Skeletal muscle cell (primary cell): ENCODE measurements at regions not wholly inside any gene's neighbourhood (a gene's known extent, or its start where the extent isn't known, plus 50 kb on each side); places are given as distances from the start of the nearest gene placed in this dataset.
A peak's percentile ranks its signal among the peaks of the same experiment; 100 is the strongest.
"Not testable (repeated sequence)": the region's sequence is repeated elsewhere in the genome, so short reads cannot be mapped to it uniquely, and the experiment has no call there.

Experiments
- DNase-seq: peaks from one replicate; pipeline ENCODE4 v3.0.0-alpha.2; 2010; ENCODE audit warnings: low read depth
- H3K4me3 ChIP-seq: 2 replicates; pipeline ENCODE4 v1.5.1; 2011; ENCODE audit warnings: low read depth, mild to moderate bottlenecking, control low read depth, low read length, moderate library complexity

DNA sequence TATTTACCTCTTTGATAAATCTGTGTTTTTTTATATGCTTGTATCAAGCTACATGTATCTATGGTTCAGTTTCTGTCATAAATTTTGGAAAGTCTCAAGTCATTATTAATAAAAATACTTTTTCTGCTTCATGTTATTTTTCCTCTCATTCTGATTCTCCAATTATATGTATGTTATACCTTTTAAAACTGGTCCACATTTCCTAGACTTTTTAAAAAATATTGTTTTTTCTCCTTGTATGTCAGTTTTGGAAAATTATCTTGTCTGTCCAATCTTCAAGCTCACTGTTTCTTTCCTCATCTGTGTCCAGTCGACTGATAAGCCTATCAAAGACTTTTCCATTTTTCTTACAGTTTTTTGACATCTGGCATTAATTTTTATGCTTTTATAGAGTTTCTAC lies 253.4 kb downstream of the ASXL3 start:
- DNase-seq = no peak

DNA sequence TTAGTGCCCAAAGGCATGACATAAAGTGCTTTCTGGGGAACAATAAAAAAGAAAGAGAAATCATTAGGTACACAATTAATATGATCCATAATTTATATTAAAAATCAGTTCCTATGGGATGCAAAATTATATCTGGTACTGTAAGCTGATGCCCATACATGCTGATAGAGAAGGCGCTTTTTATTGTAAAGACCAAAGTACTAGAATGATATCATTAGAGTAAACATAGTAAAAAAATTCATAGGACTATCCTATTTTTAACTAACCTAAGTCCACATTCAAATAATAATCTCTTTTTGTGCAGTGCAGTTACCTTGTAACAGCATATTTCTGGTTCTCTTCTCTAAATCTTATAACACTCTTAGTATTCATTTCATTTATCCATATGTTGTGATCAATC lies 252.2 kb downstream of the ASXL3 start:
- no peak for DNase-seq

More for the DNA sequence above, 253.4 kb downstream of the ASXL3 start:
- no peak overlapping the region for H3K4me3 ChIP-seq

DNA sequence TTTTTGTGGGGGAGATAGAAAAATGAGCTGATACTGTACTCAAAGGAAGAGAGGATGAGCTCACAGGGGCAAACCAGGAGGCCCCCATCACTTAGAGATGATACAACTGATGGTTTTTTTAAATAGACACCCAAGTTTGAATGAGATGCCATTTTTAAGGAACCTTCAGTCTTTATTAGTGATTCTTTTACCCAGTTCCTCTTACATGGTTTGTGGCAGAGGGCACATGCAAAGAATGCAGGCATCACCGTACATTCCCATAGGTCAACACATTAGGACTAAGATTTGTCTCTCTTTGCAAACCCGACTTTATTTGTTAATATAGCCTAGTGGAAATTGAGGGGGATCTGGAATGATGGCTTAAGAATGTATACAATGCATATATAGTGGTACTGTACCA lies 250.9 kb downstream of the ASXL3 start:
- no peak overlapping the region for H3K4me3 ChIP-seq
- DNase-seq = no peak

More for the DNA sequence above, 252.2 kb downstream of the ASXL3 start:
- H3K4me3 ChIP-seq = no peak overlapping the region

DNA sequence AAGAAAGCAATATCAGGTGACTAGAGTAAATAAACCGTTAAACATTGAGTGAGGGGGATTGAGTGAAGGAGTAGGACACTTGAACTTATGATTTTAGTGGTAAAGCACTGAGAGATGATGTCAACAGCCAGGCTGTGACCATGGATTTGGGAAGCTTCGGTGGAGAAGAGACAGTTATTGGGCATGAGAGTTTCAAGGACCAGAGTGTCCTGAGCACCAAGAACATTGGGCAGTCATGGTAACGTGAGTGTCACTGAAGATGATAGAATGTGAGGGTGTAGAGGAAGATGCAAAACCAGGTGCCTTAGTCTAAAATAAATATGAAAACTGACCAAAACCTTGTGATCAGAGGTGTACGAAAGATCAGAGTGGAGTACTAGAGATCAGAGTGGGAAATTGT lies 248.1 kb downstream of the ASXL3 start:
- H3K4me3 ChIP-seq = no peak overlapping the region
- no peak for DNase-seq

DNA sequence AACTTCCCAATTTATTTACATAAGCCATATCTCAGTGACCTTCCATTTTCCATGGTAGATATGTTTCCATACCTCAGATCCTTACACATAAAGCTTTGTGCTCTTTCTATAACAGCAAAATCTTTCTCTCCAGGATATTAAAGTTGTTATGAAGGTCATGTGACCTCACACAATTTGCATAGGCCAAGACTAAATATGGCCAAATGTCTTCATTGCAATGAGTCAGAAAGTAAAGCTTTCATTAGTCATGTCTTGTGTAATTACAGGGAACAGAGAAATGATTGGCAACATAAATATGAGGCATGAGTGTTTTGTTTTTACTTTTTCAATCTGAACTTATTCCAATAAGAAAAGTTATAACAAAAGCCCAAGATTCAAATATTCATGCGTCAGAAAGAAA lies 243.5 kb downstream of the ASXL3 start:
- no peak overlapping the region for H3K4me3 ChIP-seq
- peak; percentile 59 for DNase-seq

DNA sequence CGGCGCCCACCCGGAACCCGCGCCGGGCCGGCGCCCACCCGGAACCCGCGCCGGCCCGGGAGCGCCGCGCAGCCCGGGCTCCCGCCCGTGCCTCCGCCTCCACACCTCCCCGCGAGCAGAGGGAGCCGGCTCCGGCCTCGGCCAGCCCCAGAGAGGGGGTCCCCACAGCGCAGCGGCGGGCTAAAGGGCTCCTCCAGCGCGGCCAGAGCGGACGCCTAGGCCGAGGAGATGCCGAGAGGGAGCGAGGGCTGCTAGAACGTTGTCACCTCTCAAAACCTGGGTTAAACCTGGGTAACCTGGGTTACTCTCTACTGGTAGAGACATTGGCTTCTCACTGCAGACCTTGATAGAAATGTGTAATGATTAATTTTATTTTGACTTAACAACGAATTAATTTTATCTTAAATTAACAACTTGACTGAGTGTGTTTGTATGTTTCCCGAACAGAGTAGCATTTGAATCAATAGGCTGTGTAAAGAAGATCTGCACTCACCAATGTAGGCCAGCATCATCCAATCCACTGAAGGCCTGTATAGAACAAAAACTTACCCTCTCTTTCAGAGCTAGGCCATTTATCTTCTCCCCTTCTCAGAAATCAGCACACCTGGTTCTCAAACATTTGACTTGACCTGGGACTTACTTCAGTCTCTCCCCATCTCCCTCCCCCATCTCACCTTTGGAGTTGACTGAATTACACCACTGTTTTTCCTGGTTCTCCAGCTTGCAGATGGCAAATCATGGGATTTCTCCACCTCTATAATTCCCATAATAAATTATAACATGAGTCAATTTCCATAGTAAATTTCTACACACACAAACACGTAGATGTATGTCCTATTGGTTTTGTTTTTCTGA lies 242.7 kb downstream of the ASXL3 start:
- no peak overlapping the region for H3K4me3 ChIP-seq
- DNase-seq = no peak

DNA sequence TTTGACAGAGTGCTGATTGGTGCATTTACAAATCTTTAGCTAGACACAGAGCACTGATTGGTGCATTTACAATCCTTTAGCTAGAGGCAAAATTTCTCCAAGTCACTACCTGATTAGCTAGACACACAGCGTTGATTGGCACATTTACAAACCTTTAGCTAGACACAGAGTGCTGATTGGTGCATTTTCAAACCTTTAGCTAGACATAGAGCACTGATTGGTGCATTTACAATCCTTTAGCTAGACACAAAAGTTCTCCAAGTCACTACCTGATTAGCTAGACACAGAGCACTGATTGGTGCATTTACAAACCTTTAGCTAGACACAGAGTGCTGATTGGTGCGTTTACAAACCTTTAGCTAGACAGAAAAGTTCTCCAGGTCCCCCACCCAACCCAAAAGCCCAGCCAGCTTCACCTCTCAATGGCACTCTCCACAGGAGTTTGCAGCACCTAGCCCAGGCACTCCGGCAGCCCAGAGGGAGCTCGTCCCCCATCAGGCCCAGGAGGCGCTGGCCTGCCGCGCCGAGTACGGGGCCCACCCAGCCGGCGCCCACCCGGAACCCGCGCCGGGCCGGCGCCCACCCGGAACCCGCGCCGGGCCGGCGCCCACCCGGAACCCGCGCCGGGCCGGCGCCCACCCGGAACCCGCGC lies 241.8 kb downstream of the ASXL3 start:
- H3K4me3 ChIP-seq, DNase-seq: not testable (repeated sequence)

DNA sequence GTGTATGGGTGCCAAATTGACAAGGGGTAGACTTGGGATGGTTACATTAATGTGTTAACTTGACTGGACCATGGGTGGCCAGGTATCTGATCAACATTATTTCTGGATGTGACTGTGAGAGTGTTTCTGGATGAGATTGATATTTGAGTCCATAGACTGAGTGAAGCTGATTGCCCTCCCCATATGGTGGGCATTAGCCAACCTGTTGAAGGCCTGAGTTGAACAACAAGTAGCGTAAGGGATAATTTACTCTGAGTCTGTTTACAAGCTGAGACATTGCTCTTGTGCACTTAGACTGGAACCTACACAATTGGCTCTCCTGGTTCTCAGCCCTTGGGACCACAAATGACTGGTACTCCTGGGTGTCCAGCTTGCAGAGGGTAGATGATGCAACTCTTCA lies 240.1 kb downstream of the ASXL3 start:
- DNase-seq = no peak
- no peak overlapping the region for H3K4me3 ChIP-seq

DNA sequence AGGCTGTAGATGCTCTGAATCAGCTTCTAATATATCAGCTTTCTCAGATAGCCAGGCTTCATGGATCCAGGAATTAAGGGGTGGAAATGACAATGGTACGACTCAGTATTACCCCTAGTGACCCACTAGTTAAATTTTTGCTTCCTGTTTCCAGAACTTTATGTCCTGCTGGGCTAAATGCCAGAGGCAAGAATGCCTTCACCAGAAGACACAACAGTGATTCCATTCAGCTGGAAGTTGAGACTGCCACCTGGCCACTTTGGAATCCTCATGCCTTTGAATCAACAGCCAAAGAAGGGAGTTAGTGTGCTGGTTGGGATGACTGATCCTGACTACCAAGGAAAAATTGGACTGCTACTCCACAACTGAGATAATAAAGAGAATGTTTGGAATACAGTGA lies 239.1 kb downstream of the ASXL3 start:
- H3K4me3 ChIP-seq = no peak overlapping the region
- DNase-seq = peak; percentile 75

DNA sequence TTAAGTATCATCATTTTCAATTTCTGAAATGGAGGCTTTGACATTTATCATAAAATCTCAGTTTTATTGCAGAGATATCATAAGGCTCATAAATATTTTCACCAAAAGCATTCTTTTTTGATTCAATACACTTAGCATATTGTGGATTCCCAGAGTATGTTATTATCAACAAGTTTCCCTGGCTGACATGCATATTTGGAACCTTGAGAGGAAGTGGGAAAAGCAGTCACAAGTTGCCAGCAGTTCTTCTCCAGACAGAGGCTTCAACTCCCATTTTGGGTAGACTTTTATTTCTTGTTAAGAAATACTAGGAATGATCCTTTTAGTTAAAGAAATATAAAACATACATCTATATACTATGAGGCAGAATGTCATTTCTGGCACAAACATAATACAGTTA lies 236.5 kb downstream of the ASXL3 start:
- no peak for DNase-seq
- H3K4me3 ChIP-seq = no peak overlapping the region

DNA sequence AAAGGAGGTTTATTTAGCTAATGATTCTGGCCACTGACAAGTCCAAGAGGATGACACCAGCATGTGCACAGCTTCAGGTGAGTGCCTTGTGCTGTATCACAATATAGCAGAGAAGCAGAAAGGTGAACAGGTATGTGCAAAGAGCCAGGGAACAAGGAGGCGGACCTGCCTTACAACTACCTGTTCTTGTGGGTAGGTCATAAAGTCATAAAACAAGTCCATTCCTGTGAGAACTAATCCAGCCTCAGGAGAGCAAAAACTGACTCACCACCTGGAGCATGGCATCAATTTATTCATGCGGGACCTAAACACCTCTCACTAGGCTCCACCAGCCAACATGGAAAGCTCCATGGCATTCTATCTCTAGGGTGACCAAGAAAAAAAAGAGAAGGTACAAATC lies 234.2 kb downstream of the ASXL3 start:
- no peak overlapping the region for H3K4me3 ChIP-seq
- no peak for DNase-seq

DNA sequence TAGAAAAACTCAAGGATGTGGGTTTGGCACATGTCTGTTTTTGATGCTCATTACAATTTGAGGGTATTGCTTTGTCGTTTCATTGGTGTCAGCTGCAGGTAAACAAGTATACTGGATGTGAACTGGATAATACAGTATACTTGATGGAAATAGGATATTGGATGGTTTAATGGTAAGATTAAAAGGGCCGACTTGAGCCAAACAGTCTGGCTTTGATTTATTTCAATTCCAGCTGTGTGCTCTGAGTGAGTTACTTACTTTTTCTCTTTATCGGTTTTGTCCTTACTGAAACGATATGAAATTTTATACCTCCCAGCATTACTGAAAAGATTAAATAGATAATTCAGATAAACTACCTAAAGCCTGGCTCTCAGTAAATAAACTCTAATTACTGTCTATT lies 227.6 kb downstream of the ASXL3 start:
- no peak for DNase-seq
- no peak overlapping the region for H3K4me3 ChIP-seq

DNA sequence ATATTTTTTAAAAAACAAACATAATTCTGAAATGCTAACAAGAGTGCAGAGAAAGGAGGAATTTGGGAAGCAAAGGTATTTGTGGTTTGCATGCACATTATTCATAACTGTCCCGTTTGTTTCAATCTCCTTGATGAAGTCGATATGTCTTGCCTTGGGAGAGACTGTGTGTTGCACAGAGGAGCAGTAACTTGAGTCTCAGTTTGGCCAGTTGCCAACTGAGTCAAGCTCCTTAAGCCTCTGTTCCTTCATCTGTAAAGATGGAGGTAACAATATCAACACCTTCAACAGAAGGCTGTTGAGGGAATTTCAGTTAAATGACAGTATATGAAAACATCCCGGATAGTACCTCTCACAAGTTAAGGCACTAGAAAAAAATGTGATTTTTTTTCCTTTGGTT lies 226.2 kb downstream of the ASXL3 start:
- DNase-seq = peak; percentile 56
- no peak overlapping the region for H3K4me3 ChIP-seq

DNA sequence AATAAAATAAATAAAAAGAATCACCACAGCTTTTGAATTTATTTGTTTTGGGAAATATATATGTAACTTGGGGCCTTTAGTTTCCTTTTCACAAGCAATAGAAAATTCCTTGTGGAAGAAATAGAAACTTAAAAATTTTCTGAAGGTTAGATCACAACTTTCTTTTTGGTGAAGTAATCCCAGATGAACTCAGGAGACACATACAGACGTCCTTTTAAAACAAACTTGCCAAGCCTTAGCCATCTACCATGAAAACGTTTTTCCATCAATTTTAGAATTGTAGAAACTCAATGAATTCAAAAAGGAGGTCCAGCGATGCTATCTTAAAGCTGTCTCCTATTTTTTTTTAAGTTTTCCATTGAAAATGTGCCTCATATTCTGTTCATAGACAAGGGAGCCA lies 225.6 kb downstream of the ASXL3 start:
- DNase-seq = no peak
- no peak overlapping the region for H3K4me3 ChIP-seq

DNA sequence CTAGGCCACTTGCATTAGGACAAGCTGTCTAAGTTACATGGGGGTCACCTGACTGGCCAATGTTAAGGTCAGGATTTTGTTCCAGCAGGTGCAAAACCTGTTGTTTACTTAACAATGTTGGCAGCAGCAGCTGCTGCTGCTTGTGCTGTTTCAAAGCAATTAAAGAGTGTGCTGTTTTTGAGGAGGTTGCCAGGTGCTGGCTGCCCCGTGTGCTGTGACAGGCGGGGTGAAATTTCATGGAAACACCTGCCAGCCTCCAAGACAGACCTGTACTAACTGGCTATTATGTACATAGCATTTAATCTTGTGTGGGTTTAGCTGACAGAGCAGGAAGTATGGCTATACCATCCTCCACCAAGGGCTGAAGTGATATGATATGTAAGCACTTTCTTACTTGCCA lies 224.9 kb downstream of the ASXL3 start:
- DNase-seq = no peak
- no peak overlapping the region for H3K4me3 ChIP-seq
